ENCODE measurements at regions not wholly inside any gene's neighbourhood (a gene's known extent, or its start where the extent isn't known, plus 50 kb on each side); places are given as distances from the start of the nearest gene placed in this dataset.
"Not testable (repeated sequence)": the region's sequence is repeated elsewhere in the genome, so short reads cannot be mapped to it uniquely, and the experiment has no call there.

DNA sequence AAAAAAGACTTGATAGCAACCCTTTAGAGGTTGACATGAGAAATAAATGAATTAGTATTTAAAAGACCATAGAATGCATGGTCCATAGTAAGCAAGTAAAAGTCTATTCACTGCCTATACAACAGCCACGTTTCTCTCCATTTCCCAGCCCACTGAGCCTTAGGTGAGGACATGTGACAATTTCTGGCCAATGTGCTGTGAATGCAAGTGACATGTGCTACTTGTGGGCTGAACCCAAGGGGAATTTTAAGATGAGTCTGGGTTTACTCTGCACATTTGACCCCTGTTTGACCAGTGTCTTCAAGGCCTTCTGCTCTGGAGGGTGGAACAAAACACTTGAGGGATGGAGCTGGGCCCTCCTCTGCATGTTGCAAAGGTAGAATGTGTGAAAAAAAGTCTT is 384.4 kb upstream of the KLF6 start:
- no peaks in the 10 kb centered on the region for H3K36me3 ChIP-seq (ENCODE audit: insufficient read depth, low read length)
- no peaks in the 10 kb centered on the region for H3K4me1 ChIP-seq (ENCODE audit: insufficient read depth, low read length)
- H3K27me3 ChIP-seq (ENCODE audit: insufficient read depth, low read length) = no peaks in the 10 kb centered on the region
- no peak overlapping the region for H2AFZ ChIP-seq (ENCODE audit: low read depth, low read length)
- H3K4me3 ChIP-seq (ENCODE audit: low read length) = no peak overlapping the region
- H3K9me3 ChIP-seq (ENCODE audit: low read length) = no peaks in the 10 kb centered on the region

DNA sequence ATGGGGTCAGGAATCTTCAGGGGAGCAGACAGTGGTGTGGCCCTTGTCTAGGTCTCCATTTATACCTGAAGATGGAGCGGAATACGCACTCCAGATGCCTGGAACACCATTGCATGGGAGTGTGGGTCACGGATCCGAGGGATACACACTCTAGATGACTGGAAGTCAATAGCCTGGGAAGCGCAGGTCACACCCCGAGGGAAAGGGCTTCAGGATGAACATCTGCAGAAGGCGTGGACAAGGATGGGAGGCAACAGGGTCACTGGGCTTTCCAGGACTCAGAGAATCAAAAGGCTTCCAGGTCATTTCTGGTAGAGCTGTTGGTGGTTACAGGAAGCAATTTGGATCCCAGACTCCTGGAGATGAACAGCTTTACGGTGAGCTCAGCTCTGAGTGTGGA is 382.2 kb upstream of the KLF6 start:
- Histone ChIP-seq H2AFZ (ENCODE audit: low read depth, low read length) (no peak overlapping the region), H3K36me3 (ENCODE audit: insufficient read depth, low read length) (no peaks in the 10 kb centered on the region)

DNA sequence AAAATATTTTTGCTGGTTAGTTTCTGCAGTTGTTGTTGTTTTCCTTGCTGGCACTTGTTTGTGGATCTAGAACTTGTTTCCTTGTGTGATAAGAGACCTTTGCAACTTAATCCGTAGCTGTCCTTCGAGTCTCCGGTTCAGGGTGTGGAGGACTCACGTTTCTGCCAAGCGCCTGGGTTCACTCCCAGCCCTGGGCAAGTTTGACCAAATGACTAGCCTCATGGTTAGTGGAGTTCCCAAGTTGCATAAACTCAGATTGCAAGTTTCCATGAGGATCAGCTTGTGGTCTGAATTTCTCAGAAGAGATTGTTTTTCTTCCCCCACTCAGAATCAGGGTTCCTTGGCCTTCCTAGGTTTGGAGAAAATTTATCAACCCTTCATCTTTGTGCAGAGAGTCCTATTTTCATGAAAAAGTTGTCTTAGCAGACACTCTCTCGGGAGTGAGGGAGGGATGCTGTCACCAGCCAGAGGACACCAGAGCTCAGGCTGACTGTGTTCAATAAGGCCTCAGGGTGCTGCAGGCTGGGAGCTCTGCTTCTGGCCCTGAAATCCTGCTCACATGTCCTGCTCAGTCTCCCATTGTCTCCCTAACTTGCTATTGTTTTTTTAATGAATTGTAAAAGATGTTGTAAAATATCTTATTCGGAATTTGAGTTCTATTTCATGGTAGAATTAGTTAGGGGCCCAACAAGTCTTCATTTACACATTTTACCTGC is 377.7 kb upstream of the KLF6 start:
- Histone ChIP-seq H3K4me1 (ENCODE audit: insufficient read depth, low read length) (no peaks in the 10 kb centered on the region), H3K4me3 (ENCODE audit: low read length) (no peak overlapping the region), H3K36me3 (ENCODE audit: insufficient read depth, low read length) (no peaks in the 10 kb centered on the region), H3K9me3 (ENCODE audit: low read length) (no peaks in the 10 kb centered on the region), H3K27me3 (ENCODE audit: insufficient read depth, low read length) (no peaks in the 10 kb centered on the region), H2AFZ (ENCODE audit: low read depth, low read length) (no peak overlapping the region)

More for the DNA sequence above, 382.2 kb upstream of the KLF6 start:
- no peaks in the 10 kb centered on the region for H3K4me1 ChIP-seq (ENCODE audit: insufficient read depth, low read length)
- H3K27me3 ChIP-seq (ENCODE audit: insufficient read depth, low read length) = no peaks in the 10 kb centered on the region
- H3K4me3 ChIP-seq (ENCODE audit: low read length) = no peak overlapping the region
- no peaks in the 10 kb centered on the region for H3K9me3 ChIP-seq (ENCODE audit: low read length)

DNA sequence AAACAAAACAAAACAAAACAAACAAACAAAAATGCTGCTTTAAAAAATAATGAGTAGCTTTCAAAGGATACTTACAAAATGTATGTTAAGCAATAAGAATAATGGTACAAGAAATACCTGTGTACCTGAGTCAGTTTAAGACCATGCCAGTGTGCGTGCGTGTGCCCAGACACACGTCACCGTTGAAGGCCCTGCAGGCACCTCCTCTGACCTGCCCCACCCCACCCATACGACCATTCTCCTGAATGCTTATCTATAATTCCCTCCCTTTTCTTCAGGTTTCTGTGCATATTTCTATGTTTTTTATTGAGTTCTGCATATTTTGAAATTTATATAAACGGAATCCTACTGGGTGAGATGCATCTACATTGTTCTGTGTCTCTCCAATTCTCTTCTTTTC is 374.2 kb upstream of the KLF6 start:
- Histone ChIP-seq H3K4me1 (ENCODE audit: insufficient read depth, low read length) (no peaks in the 10 kb centered on the region), H3K36me3 (ENCODE audit: insufficient read depth, low read length) (no peaks in the 10 kb centered on the region), H2AFZ (ENCODE audit: low read depth, low read length) (no peak overlapping the region), H3K9me3 (ENCODE audit: low read length) (no peaks in the 10 kb centered on the region), H3K4me3 (ENCODE audit: low read length) (no peak overlapping the region), H3K27me3 (ENCODE audit: insufficient read depth, low read length) (no peaks in the 10 kb centered on the region)

DNA sequence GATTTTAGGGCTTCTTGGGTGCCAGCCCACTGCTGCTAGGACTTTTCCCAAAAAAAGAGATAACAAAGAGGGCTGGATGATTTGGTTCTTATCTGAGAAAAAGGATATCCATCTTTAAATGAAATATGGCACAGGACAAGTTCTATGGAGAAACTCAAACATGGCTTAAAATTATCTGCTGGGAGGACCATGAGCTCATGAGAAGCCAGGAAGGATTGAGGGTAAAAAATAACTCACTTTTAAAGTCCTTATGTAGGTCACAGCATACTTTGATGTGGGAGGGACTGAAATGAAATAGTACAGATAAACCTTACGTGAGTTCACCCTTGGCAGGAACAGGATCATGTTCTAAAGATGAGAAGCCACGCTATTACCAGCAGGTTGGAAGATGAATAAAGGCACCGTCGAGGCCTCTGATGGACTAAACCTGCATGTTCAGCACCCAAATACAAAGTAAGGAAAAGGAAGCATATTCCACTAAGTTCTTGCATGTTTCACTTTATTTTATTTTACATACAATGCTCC is 369.2 kb upstream of the KLF6 start:
- Histone ChIP-seq H2AFZ (ENCODE audit: low read depth, low read length) (no peak overlapping the region), H3K9me3 (ENCODE audit: low read length) (no peaks in the 10 kb centered on the region), H3K36me3 (ENCODE audit: insufficient read depth, low read length) (no peaks in the 10 kb centered on the region), H3K27me3 (ENCODE audit: insufficient read depth, low read length) (no peaks in the 10 kb centered on the region), H3K4me3 (ENCODE audit: low read length) (no peak overlapping the region), H3K4me1 (ENCODE audit: insufficient read depth, low read length) (no peaks in the 10 kb centered on the region)

DNA sequence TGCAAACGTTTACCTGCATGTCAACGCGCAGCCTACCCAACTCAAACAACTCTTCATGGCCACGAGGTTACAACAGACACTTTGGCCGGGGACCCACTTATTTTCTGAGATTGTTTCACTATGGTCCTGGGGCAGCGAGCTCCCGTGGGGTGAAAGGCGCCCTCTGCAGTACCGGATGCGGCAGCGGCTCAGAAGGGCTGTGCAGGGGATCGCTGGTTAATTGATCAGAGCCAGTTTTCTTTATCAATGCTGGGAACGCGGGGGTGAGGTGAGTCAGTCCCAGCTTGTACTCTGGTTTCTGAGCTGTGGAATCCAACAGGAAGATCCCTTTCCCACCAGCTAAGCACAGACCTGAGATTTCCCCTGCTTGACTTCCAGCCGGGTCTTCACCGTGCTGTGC is 366.5 kb upstream of the KLF6 start:
- no peaks in the 10 kb centered on the region for H3K36me3 ChIP-seq (ENCODE audit: insufficient read depth, low read length)

DNA sequence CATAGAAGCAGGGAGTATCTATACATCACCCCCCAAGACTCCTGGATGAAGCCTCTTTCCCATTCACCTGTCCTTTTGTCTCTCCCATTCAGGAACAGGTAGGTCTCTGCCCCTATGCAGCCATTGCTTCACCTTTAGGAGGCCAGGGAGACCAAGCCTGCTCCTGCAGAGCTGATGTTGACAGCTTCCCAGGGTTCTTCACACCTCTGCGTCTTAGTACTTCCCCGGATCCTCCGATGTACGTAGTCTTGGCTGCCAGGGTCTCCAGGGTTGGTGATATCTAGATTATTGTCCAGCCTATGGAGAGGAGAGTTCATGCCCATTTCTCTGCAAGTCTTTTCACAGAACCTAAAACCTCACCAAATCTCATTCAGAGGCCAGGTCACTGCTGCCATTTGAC is 365.7 kb upstream of the KLF6 start:
- no peaks in the 10 kb centered on the region for H3K4me1 ChIP-seq (ENCODE audit: insufficient read depth, low read length)
- no peaks in the 10 kb centered on the region for H3K9me3 ChIP-seq (ENCODE audit: low read length)
- H3K36me3 ChIP-seq (ENCODE audit: insufficient read depth, low read length) = no peaks in the 10 kb centered on the region
- no peak overlapping the region for H2AFZ ChIP-seq (ENCODE audit: low read depth, low read length)
- no peak overlapping the region for H3K4me3 ChIP-seq (ENCODE audit: low read length)
- no peaks in the 10 kb centered on the region for H3K27me3 ChIP-seq (ENCODE audit: insufficient read depth, low read length)

More for the DNA sequence above, 366.5 kb upstream of the KLF6 start:
- Histone ChIP-seq H3K4me1 (ENCODE audit: insufficient read depth, low read length) (no peaks in the 10 kb centered on the region), H3K9me3 (ENCODE audit: low read length) (no peaks in the 10 kb centered on the region), H2AFZ (ENCODE audit: low read depth, low read length) (no peak overlapping the region), H3K27me3 (ENCODE audit: insufficient read depth, low read length) (no peaks in the 10 kb centered on the region), H3K4me3 (ENCODE audit: low read length) (no peak overlapping the region)

DNA sequence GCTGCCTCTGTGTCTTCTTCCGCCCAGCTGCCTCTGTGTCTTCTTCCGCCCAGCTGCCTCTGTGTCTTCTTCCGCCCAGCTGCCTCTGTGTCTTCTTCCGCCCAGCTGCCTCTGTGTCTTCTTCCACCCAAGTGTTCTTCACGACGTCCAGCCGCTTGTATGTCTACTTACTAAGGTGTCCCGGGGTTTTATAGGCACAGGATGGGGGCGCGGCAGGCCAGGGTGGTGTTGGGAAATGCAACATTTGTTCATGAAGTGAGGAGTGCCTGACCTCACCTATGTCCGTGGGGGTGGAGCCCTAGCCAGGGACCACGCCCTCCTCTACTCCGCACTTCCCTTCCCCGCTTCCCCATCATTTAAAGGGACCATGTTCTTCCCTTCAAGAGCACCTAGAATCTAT is 364.5 kb upstream of the KLF6 start:
- H2AFZ ChIP-seq (ENCODE audit: low read depth, low read length); H3K4me3 ChIP-seq (ENCODE audit: low read length); H3K36me3 ChIP-seq (ENCODE audit: insufficient read depth, low read length); H3K4me1 ChIP-seq (ENCODE audit: insufficient read depth, low read length); H3K27me3 ChIP-seq (ENCODE audit: insufficient read depth, low read length); H3K9me3 ChIP-seq (ENCODE audit: low read length): not testable (repeated sequence)

DNA sequence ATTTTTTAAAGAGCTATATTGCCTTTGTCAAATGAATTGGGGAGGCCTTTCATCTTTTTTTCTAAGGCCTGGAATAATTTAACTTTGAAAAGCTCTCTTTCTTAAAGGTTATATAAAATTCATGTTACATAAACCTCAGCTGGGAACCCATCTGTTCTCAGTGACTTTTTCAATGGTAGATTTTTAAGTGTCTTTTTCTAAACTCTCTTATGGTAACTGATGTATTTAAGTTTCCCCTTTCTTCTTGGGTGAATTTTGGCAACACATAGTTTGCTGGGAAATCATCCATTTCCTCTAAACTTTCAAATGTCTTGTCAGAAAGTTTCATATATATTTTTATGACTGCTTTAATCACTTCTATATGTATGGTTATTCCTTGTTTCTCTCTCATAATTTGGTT is 362.2 kb upstream of the KLF6 start:
- H3K4me3 ChIP-seq (ENCODE audit: low read length) = no peak overlapping the region

DNA sequence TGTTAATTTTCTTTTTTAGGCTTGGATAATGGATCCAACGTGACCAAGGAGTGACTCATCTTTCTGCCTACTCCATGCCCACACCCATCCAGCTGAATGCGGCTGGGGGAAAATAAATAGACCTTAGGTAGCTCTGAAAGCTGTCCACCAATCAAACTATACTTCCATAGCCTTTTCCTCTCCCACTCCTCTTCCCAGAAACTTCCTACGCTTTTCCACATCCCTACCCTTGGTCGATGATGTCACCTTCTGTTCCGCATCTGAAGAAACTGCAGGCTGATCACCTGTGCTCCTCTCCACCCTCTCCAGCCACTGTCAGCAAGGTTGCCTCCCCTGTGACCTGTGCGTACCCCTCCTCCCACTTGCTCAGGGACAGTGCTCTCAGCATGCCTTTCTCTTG is 359.8 kb upstream of the KLF6 start:
- Histone ChIP-seq H3K4me1 (ENCODE audit: insufficient read depth, low read length) (no peaks in the 10 kb centered on the region), H2AFZ (ENCODE audit: low read depth, low read length) (no peak overlapping the region), H3K9me3 (ENCODE audit: low read length) (peaks cover 3% of the 10 kb centered on the region), H3K36me3 (ENCODE audit: insufficient read depth, low read length) (no peaks in the 10 kb centered on the region), H3K27me3 (ENCODE audit: insufficient read depth, low read length) (no peaks in the 10 kb centered on the region), H3K4me3 (ENCODE audit: low read length) (no peak overlapping the region)

More for the DNA sequence above, 362.2 kb upstream of the KLF6 start:
- Histone ChIP-seq H3K9me3 (ENCODE audit: low read length) (no peaks in the 10 kb centered on the region), H3K4me1 (ENCODE audit: insufficient read depth, low read length) (no peaks in the 10 kb centered on the region), H2AFZ (ENCODE audit: low read depth, low read length) (no peak overlapping the region), H3K36me3 (ENCODE audit: insufficient read depth, low read length) (no peaks in the 10 kb centered on the region), H3K27me3 (ENCODE audit: insufficient read depth, low read length) (no peaks in the 10 kb centered on the region)

DNA sequence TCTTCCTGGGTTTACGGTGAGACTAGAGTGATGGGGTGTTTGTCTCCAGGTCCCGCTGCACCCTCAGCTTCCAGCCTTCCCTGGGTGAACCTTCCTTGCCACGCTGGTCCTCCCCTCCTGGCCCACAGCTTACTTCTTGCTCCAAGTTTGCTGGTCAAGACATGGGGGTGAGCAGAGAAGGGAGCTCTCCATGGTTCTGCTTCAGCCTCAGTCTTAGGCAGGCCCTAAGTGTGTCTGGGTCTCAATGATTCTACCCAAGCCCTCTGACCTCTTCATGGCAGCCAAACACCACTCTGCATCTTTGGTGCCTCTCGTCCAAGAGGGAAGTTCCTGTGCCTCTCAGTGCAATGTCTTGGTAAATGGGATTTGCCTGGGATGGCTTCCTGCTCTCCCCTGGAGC is 356.5 kb upstream of the KLF6 start:
- Histone ChIP-seq H2AFZ (ENCODE audit: low read depth, low read length) (no peak overlapping the region), H3K4me3 (ENCODE audit: low read length) (no peak overlapping the region), H3K9me3 (ENCODE audit: low read length) (peaks cover 3% of the 10 kb centered on the region), H3K36me3 (ENCODE audit: insufficient read depth, low read length) (no peaks in the 10 kb centered on the region), H3K4me1 (ENCODE audit: insufficient read depth, low read length) (no peaks in the 10 kb centered on the region), H3K27me3 (ENCODE audit: insufficient read depth, low read length) (no peaks in the 10 kb centered on the region)

DNA sequence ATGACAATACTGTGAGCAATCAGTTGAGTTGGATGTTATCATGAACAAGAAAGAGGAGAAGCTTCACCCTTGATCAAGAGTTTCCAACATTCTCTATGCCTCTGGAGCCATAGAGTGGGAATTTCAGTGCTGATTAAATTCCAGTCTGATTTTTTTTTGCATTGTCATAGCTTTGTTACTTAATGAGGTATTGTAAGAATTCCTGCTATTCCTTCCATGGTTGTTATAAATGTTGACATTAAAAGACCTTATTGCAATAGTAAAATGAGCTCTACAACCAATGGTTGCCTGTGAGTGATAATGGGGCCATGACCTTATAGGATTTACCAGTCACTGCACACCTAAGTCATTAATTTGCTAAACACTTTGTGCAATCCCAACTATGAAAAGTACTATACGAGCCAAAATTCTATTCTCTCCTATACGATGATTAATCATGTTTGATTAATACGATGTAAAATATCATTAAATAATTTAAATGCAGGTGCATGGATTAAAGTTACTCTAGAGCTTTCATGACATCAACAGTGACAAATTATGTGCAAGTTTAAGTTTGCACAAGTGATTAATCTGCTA is 353.2 kb upstream of the KLF6 start:
- Histone ChIP-seq H3K4me3 (ENCODE audit: low read length) (no peak overlapping the region), H3K27me3 (ENCODE audit: insufficient read depth, low read length) (no peaks in the 10 kb centered on the region), H2AFZ (ENCODE audit: low read depth, low read length) (no peak overlapping the region), H3K4me1 (ENCODE audit: insufficient read depth, low read length) (no peaks in the 10 kb centered on the region), H3K9me3 (ENCODE audit: low read length) (peaks cover 3% of the 10 kb centered on the region), H3K36me3 (ENCODE audit: insufficient read depth, low read length) (no peaks in the 10 kb centered on the region)

DNA sequence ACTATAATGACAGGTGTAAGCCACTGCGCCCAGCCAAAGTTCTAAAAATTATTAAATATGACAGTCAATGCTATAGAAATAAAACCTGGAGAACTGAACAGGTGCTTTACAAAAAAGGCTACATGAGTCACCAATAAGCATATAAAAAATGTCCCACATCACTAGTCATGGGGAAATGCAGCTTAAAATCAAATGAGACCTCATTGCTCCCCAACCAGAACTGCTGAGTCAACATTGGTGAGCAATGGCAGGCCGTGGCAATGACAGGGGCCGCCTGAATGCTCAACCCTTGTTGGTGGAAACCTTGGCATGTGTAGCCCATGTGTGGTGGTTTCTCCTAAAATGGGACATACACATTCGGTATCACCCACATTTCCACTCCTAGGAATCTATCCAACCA is 352.3 kb upstream of the KLF6 start:
- H3K36me3 ChIP-seq (ENCODE audit: insufficient read depth, low read length) = no peaks in the 10 kb centered on the region
- H2AFZ ChIP-seq (ENCODE audit: low read depth, low read length) = no peak overlapping the region
- H3K4me1 ChIP-seq (ENCODE audit: insufficient read depth, low read length) = no peaks in the 10 kb centered on the region
- H3K27me3 ChIP-seq (ENCODE audit: insufficient read depth, low read length) = no peaks in the 10 kb centered on the region
- H3K4me3 ChIP-seq (ENCODE audit: low read length) = no peak overlapping the region
- peaks cover 3% of the 10 kb centered on the region for H3K9me3 ChIP-seq (ENCODE audit: low read length)

DNA sequence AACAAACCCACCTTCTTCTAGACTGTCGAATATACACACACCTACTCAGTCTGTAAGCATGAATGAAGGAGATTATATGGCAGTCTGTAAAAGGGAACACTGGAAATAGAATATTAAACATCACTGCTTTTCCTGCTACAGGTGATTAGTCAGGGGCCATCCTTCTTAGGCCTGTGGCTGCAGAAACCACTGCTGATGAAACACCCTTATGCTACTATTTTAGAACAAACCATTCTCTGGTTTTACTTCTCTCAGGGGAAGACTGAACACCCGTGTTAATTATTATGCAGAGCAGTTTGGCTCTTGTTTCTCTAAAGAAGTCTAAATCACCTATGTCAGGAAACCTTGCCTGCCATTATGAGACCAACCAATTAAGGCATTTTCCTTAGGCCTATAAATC is 351.1 kb upstream of the KLF6 start:
- Histone ChIP-seq H3K4me3 (ENCODE audit: low read length) (no peak overlapping the region), H3K27me3 (ENCODE audit: insufficient read depth, low read length) (no peaks in the 10 kb centered on the region), H3K9me3 (ENCODE audit: low read length) (no peaks in the 10 kb centered on the region), H3K4me1 (ENCODE audit: insufficient read depth, low read length) (no peaks in the 10 kb centered on the region), H3K36me3 (ENCODE audit: insufficient read depth, low read length) (no peaks in the 10 kb centered on the region), H2AFZ (ENCODE audit: low read depth, low read length) (no peak overlapping the region)
